Smooth muscle cell (in vitro differentiated cells): ENCODE measurements at regions not wholly inside any gene's neighbourhood (a gene's known extent, or its start where the extent isn't known, plus 50 kb on each side); places are given as distances from the start of the nearest gene placed in this dataset.

Experiments used
- DNase-seq: peaks from one replicate; lab custom pipeline; 2025; ENCODE audit not compliant: unreplicated experiment; lab: John Stamatoyannopoulos, UW
- H2AFZ ChIP-seq: fragments of 200-600 bp; sonication (generic); 2 replicates; pipeline ENCODE4 v1.6.0; 2016; ENCODE audit warnings: antibody characterized with exemption, low read depth, mild to moderate bottlenecking
- H3F3A ChIP-seq: fragments of 200-600 bp; sonication (generic); 2 replicates; pipeline ENCODE4 v1.6.0; 2017; ENCODE audit warnings: antibody characterized with exemption, low read depth
- H3K27ac ChIP-seq: fragments of 200-600 bp; sonication (generic); 2 replicates; pipeline ENCODE4 v1.5.1; 2016; ENCODE audit warnings: low read depth, mild to moderate bottlenecking
- H3K27me3 ChIP-seq: fragments of 200-600 bp; sonication (generic); 2 replicates; pipeline ENCODE4 v1.6.1; 2016; ENCODE audit warnings: low read depth, mild to moderate bottlenecking
- H3K36me3 ChIP-seq: fragments of 200-600 bp; sonication (generic); 2 replicates; pipeline ENCODE4 v1.5.1; 2016; ENCODE audit warnings: low read depth
- H3K4me1 ChIP-seq: fragments of 200-600 bp; sonication (generic); 2 replicates; pipeline ENCODE4 v1.5.1; 2016; ENCODE audit warnings: low read depth
- H3K4me2 ChIP-seq: fragments of 200-600 bp; sonication (generic); 2 replicates; pipeline ENCODE4 v1.6.0; 2016; ENCODE audit warnings: mild to moderate bottlenecking
- H3K4me3 ChIP-seq: fragments of 200-600 bp; sonication (generic); 2 replicates; pipeline ENCODE4 v1.5.1; 2016; ENCODE audit warnings: mild to moderate bottlenecking
- H3K79me2 ChIP-seq: fragments of 200-600 bp; sonication (generic); 2 replicates; pipeline ENCODE4 v1.6.0; 2016; ENCODE audit warnings: low read depth, mild to moderate bottlenecking
- H3K9ac ChIP-seq: fragments of 200-600 bp; sonication (generic); 2 replicates; pipeline ENCODE4 v1.6.0; 2016; ENCODE audit warnings: low read depth
- H3K9me3 ChIP-seq: fragments of 200-600 bp; sonication (generic); replicated peaks from 2 replicates; pipeline ENCODE4 v1.5.1; 2016; ENCODE audit warnings: low read depth
- H4K20me1 ChIP-seq: fragments of 200-600 bp; sonication (generic); 2 replicates; pipeline ENCODE4 v1.6.0; 2016; ENCODE audit warnings: low read depth
- WGBS: methylation state at CpG from one replicate; pipeline ENCODE4 v1.1.7; 2016; ENCODE audit warnings: low lambda C conversion rate; 5-methylcytosine and 5-hydroxymethylcytosine counted together
- TF ChIP-seq, protein P1 (sequence below): fragments of 200-600 bp; sonication (generic); IDR thresholded peaks from 2 replicates; pipeline ENCODE4 v1.5.1; 2017; ENCODE audit warnings: borderline replicate concordance, mild to moderate bottlenecking, antibody characterized with exemption; ENCODE audit not compliant: insufficient read depth, poor library complexity, severe bottlenecking

DNA sequence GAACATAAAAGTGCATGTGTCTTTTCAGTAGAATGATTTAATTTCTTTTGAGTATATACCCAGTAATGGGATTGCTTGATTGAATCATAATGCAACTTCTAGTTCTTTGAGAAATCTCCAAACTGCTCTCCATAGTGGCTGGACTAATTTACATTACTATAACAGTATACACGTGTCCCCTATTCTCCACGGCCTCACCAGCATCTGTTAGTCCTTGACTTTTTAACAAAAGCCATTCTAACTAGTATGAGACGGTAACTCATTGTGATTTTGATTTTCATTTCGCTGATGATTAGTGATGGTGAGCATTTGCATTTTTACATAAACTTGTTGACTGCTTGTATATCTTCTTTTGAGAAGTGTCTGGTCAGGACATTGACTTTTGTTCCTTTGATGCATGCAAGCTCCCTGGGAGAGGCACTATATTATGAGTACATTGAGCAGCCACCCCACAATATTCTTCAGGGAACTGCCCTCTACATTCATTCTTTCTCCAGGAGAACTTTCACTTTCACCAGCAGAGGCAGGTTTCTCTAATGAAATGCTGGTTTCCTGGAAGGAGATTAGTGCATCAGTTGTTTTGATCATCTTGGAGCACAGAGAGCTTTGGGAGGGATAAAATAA, 51.9 kb upstream of the LPGAT1 start:
- Histone ChIP-seq H3K4me3 (no peak overlapping the region), H4K20me1 (no peaks in the 10 kb centered on the region), H3K27ac (no peak overlapping the region), H3K4me2 (no peak overlapping the region), H3F3A (no peaks in the 10 kb centered on the region), H3K79me2 (no peaks in the 10 kb centered on the region), H3K9ac (no peak overlapping the region), H3K27me3 (no peaks in the 10 kb centered on the region), H3K36me3 (no peaks in the 10 kb centered on the region), H3K9me3 (no peaks in the 10 kb centered on the region), H3K4me1 (no peaks in the 10 kb centered on the region), H2AFZ (no peak overlapping the region)
- WGBS, result 80% methylated on average over 4 of the region's 4 CpGs
- TF ChIP-seq, protein P1, sequence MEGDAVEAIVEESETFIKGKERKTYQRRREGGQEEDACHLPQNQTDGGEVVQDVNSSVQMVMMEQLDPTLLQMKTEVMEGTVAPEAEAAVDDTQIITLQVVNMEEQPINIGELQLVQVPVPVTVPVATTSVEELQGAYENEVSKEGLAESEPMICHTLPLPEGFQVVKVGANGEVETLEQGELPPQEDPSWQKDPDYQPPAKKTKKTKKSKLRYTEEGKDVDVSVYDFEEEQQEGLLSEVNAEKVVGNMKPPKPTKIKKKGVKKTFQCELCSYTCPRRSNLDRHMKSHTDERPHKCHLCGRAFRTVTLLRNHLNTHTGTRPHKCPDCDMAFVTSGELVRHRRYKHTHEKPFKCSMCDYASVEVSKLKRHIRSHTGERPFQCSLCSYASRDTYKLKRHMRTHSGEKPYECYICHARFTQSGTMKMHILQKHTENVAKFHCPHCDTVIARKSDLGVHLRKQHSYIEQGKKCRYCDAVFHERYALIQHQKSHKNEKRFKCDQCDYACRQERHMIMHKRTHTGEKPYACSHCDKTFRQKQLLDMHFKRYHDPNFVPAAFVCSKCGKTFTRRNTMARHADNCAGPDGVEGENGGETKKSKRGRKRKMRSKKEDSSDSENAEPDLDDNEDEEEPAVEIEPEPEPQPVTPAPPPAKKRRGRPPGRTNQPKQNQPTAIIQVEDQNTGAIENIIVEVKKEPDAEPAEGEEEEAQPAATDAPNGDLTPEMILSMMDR, result no peak
- no peak for DNase-seq
